ENCODE measurements at regions not wholly inside any gene's neighbourhood (a gene's known extent, or its start where the extent isn't known, plus 50 kb on each side); places are given as distances from the start of the nearest gene placed in this dataset.

GRCh38 chr10:123569436-123570035, 96.6 kb upstream of the GPR26 start:
- DNase-seq (ENCODE audit: low read depth in 1 of 2, low spot score in 1 of 2), result no peak

GRCh38 chr10:123570051-123570897, 95.9 kb upstream of the GPR26 start:
- DNase-seq (ENCODE audit: low read depth in 1 of 2, low spot score in 1 of 2), result no peak

DNA sequence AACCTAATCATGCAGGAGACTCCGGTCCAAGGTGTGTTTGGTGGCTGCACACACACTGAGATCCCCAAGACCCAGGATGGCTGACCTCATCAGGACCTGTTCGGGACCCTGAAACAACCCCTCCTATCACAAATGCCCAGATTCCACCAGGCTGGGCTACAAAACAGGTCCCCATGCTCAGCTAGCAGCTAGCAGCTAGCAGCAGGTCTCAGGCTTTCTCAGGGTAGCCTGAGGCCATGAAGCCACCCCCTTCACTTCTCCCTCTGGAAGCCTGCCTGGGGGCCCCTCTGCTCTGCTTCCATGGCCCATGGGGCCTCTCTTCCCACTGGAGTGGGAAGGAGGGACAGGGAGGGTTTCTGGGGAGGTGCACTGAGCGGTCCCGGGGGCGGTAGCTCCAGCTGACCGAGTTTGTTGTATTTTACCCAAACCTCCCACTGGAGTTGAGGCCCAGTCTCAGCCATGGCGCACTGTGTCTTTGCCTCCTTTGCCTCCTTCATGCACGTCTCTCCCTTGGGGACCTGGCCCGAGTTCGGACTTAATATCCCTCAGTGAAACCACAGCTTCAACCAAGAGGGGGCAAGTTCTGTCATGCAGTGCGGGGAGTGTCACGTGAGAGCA, 95.1 kb upstream of the GPR26 start:
- no peak for DNase-seq (ENCODE audit: low read depth in 1 of 2, low spot score in 1 of 2)

GRCh38 chr10:123571978-123572377, 94.2 kb upstream of the GPR26 start:
- DNase-seq (ENCODE audit: low read depth in 1 of 2, low spot score in 1 of 2), result no peak

- peak in 1 of 2 donors; percentile 14 for DNase-seq (ENCODE audit: low read depth in 1 of 2, low spot score in 1 of 2)
Measured at GRCh38 chr10:123573236-123574108, 92.7 kb upstream of the GPR26 start.

DNA sequence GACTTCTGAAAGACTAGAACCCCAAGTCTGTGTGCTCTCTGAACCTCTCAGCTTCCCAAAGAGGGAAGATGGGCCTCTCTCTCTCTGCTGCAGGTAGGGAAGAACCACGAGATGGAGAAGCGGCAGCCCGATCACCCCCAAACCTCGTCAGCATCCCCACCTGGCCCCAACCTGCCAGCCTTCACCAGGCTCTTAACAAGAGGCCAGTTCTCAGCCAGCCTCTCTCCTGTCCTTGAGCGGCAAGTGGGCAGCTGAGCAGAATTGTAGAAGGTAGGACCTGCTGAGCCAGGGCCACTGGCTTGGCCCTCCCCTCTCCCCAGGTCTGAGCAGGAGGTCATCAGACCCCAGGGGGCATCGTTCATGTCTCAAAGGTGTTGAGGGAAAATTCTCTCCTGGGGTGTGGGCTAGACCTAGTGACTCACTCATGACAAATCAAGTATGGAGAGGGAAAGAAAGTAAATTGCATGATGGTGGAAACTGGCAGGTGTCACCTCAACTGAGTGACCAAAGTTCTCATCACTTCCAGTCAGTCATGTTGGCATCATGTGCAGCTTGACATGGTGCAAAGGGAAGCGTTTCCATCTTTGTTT, 92.0 kb upstream of the GPR26 start:
- DNase-seq (ENCODE audit: low read depth in 1 of 2, low spot score in 1 of 2), result no peak

DNA sequence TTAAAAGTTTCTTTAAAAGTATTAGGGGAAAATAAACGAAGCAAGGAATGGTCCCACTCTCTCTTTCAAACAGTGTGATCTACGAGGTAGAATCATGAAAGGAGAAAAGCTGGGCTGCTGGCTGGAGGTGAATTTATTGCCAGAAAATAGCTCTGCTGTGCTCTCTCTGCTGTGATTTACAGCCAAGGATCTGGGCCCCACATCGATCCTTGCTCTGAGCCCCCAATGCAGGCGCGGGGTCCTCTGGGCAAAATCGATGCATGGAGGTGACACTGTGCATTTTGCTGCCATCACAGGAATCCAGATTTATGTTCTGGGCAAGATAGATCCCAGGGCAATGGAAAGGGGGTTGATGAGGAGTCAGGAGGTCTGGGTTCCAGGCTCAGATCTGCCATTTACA, 91.0 kb upstream of the GPR26 start:
- no peak for DNase-seq (ENCODE audit: low read depth in 1 of 2, low spot score in 1 of 2)

DNA sequence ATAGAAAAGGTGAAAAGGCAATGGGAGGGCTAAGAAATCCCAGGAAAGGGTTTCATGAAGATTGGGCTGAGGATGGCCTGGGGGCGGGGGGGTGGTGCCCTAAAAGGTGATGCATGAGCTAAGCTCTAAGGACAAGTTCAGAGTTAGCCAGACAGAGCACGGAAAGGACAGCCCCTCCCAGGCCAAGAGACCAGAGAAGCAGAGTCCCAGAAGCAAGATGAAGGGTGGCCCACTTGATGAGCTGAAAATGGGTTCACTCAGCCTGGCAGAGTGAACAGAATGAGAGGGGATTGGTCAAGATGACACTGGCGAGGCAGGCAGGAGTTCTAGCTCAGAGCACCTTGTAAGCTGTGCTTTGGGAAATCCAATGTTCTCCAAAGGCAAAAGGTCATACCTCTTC, 89.4 kb upstream of the GPR26 start:
- no peak for DNase-seq (ENCODE audit: low read depth in 1 of 2, low spot score in 1 of 2)

DNA sequence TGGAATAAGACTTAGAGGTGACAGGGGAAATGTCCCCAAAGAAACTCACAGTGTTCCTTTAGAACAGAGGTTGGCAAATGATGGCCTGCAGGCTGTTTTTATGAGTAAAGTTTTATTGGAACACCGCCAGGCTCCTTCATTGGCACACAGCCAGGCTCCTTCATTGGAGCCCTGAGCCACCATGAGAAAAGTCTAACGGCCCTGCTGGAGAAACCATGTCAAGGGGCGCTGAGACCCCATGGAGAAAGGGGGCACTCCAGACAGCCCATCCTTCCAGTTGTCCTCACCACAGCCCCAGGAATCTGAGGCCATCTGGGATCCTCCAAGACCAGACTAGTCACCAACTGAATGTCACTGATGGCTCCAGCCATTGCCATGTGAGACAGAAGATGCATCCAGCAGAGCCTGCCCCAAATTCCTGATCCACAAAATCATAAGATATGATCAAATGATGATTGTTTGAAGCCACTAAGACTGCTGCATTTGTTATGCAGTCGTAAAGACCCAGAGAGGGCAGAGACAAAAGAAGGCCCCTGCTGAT, 88.2 kb upstream of the GPR26 start:
- DNase-seq (ENCODE audit: low read depth in 1 of 2, low spot score in 1 of 2), result no peak

DNA sequence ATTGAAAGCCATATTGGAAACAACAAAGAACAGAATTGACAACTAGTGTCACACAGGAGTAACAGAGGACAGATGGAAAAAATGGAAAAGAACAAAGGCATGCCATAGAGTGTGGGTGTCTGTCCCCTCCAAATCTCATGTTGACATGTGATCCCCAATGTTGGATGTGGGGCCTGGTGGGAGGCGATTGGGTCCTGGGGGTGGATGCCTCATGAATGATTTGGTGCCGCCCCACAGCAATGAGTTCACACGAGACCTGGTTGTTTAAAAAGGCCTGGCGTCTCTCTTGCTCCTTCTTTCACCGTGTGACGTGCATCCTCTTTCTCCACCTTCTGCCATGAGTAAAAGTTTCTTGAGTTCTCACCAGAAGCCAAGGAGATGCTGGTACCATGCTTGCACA, 87.4 kb upstream of the GPR26 start:
- no peak for DNase-seq (ENCODE audit: low read depth in 1 of 2, low spot score in 1 of 2)

DNA sequence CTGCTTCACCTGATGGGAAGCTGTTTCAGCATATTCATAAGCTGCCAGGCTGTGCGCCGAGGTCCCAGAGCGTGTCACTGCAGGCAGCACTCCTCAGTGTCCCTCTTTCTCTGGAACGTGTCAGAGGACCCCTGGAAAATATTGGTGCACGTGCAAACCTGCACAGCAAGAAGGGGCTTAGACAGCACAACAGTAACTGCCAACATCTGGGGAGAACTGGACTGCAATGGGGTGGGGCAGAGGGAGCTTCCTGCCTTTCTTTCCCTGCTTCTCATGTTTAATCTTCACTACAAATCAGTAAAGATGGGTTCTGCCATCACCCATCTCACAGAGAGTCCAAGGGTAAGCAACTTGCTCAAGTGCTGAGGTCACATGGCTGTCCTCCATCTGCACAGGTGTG, 86.5 kb upstream of the GPR26 start:
- DNase-seq (ENCODE audit: low read depth in 1 of 2, low spot score in 1 of 2), result no peak

GRCh38 chr10:123580426-123580825, 85.7 kb upstream of the GPR26 start:
- DNase-seq (ENCODE audit: low read depth in 1 of 2, low spot score in 1 of 2), result no peak

DNA sequence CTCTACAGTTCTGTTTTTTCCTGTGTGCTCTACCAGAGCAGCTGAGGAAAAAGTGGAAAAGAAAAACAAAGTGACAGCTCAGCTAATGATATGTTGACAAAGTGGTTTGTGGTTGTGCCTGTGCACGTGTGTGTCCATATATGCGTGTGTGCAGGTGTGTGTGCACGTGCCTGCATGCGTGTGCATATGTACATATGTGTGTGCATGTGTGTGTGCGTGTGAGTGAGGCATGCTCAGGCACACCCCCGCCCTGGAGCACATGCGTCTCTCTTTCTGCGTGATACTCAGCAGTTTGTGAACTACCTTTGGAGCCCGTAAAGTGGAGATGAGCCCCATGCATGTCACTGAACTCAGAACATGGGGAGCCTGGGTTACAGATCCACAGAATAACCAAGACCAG, 84.5 kb upstream of the GPR26 start:
- DNase-seq (ENCODE audit: low read depth in 1 of 2, low spot score in 1 of 2), result no peak

DNA sequence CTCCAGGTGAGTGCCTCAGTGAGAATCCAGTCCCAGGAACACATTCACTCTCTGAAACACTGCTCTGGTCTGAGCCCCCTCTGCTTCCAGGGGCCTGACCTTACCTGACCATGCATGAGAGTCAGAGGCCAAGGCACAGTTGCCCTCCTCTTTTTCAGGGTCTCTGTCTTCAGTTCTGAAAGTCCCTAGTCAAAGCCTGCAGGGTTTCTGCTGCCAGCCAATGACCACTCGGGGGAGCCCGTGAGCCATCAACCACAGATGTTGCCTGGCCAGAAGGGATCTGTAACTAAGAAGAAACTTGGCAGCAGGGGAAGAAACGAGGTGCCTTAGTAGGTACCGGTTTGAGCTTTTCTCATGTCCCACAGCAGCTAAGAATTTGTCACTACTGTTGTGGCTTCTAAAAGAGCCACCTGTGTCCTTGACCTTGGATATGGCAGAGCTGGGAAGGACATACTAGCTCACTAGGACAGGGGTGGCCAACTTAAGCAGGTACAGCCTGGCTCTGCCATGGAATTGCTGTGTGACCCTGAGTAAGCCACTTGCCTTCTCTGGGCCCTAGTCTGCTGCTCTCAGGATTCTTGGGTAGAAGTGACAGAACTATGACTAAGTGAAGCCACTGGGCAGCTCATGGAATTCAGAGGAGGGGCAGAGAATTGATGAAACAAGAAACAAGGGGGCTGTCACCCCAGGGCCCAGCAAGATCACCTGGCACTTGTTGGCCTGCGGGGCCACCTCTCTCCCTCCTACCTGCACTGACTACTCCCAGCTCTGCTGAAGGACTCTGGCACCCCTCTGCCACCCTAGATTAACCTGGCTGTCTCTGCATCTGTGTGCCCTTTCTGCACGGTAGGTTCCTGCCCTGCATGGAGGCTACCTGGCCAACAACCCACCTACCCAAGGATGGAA, 83.8 kb upstream of the GPR26 start:
- peak; percentile 25 to 45 for DNase-seq (ENCODE audit: low read depth in 1 of 2, low spot score in 1 of 2)

GRCh38 chr10:123583639-123584418, 82.3 kb upstream of the GPR26 start:
- DNase-seq (ENCODE audit: low read depth in 1 of 2, low spot score in 1 of 2), result no peak

GRCh38 chr10:123584419-123584775, 81.8 kb upstream of the GPR26 start:
- DNase-seq (ENCODE audit: low read depth in 1 of 2, low spot score in 1 of 2), result no peak

- DNase-seq (ENCODE audit: low read depth in 1 of 2, low spot score in 1 of 2), result no peak
Measured at GRCh38 chr10:123585477-123586445, 80.4 kb upstream of the GPR26 start.

- DNase-seq (ENCODE audit: low read depth in 1 of 2, low spot score in 1 of 2), result no peak
Measured at GRCh38 chr10:123587110-123587509, 79.0 kb upstream of the GPR26 start.

All from stimulated activated CD4-positive, alpha-beta T cell treated with anti-CD3 and anti-CD28 coated beads, Interleukin-15, amount 100 ng/mL, for 1 hour (primary cell).